NCI-H524 treated with DMSO at 0.1 percent for 48 hours (cell line): ENCODE measurements at regions not wholly inside any gene's neighbourhood (a gene's known extent, or its start where the extent isn't known, plus 50 kb on each side); places are given as distances from the start of the nearest gene placed in this dataset.

ENCODE experiments used
- DNase-seq: peaks from one replicate; lab custom pipeline; 2025; lab: John Stamatoyannopoulos, UW

DNA sequence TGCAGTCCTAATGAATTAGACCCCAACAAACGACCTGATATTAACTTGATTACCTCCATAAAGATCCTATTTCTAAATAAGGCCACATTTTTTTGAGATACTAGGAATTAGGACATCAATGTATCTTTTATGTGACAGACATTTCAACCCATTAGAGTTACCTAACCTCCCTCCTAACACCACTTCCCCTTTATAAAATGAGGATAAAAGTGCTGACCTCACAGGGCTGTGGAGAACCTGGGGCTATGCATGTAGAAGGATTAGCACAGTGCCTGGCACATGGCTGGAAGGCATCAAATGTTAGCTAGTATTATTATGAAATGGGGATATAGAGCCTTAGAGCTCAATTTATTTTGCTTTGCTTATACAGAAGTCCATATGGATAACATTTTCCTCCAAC, 53.5 kb upstream of the LRRN1 start:
- no peak for DNase-seq

DNA sequence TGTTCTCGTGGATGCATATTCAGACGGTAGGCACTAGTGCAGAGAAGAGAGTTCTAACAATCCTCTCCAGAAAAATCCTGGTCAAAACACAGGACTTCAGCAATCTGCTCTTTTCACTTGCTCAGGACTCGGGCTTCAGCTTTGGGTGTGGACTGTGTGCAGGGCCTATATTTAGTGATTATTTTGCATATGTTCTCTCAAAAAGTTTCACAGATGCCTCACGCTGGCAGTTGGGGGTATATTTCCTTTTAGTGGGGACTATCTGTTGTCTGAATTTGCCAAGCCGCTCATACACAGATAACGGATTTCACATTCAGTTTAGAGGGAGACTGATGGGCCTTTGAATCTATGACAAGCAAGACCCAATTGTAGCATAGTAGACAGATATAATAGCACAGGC, 54.4 kb upstream of the LRRN1 start:
- DNase-seq: no peak

DNA sequence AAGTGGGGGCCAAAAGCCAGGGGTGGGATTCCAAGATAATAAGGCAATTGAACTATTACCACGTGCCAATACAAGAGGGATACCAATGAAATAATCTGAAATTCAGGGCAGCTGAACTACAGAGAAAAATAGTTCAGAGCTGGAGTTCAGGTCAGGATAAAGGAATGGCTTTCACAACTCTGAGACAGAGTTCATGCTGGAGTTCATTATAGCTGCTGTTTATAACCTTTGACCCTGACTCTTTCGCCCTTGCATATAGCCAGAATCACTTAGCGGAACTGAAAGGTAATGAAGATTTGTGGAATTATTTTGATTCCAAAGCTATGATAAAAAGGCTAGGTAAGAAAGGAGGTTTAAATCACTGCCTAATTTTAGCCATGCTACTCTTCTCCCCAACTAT, 55.5 kb upstream of the LRRN1 start:
- no peak for DNase-seq

DNA sequence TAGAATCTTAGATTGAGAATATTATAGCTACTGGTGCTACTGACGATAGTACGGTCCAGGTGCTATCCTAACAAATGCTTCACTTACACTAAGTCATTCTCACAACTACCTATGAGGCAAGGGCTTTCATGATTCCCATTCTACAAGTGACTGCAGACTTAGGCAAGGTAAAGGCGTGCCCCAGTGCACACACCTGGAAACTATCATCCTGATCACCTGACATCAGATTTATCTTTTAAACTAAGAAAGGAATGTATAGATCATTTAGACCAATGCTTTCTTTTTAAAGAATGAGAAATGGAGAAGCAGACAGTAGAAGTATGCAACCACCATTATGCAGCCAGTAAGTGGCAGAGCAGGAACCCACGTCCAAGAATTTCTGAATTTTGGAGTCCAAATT, 59.2 kb upstream of the LRRN1 start:
- DNase-seq: no peak

DNA sequence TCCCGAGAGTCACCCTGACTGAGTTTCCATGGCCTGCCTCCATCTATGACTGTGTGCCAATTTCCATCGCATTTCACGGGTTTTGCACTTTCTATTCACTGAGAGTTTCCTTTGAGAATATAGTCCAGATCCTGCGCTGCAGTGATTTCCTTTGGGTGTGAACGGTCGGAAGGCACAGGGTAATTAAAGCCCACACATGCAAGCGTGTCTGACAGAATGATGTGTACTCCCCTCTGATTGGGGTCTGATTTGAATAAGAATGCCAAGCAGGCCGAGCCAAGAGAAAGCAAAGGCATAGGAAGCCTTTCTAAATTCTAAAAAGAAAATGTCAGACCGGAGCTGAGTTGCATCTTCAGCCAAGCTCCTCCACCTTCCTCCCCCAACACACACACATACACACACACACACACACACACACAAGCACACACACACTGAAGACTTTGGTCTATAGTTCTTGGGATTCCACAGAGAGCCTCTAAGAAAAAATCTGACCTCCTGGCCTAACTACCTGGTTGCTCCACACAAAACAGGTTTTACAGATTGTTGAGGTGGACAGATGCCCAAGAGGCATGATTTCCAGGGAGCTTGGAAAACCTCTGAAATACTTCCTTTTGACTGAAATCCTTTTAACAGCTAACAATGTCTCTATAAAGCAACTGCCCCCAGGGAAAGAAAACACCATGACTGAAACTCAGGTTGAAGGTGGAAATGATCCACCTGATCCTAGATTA, 59.7 kb upstream of the LRRN1 start:
- DNase-seq: no peak

DNA sequence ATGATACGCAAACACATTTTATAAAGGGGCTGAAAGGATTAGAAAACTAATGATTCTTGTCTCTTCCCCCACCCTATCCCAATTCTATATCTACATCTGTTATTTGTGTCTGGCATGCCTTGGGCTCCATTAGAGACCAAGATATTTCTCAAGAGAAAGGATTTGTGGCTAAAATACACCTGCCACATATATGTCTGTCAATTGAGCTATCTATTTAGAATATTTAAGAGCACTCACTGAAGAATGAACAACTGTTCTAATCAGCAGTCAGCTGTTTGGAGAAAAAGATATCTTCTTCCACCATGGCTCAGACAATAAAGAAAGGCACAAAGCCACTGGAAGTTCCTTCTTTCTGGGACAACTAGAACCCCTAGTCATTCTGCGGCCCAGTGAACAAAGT, 61.7 kb upstream of the LRRN1 start:
- DNase-seq: peak; percentile 49

DNA sequence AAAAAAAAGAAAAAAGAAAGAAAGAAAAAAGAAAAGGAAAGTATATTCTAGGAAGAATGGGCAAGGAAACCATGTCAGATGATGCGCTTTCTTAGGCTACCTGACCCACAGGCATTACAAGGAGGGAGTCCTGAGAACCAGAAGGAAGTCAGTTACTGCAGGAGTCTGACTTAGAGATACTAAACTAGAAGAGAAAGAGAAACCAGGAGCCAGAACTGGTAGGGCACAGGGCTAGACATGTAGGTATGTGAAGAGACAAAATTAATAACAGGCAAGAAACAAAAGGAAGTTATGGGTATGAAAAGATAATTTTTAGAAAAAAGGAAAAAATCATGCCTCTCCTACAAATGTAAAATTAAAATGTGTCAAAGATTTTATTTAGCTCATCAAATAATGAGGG, 63.3 kb upstream of the LRRN1 start:
- DNase-seq: no peak

DNA sequence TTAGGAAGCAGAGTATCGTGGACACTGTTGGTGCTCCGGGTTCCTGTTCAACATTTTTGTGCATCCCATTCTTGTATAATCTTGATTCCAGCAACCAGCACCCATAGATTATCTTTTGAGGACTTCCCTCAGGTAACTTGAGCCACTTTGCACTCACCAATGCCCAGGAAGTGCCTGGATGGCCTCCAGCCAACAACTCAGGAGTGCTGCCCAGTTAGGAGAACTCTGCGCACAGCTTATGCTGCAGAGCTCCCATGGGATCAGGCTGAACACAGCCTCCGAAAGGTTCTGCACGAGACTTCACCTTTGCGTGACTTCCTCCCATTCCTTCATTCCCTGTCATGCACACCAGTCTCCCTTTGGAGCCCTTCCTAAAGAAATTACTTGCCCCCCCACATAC, 64.3 kb upstream of the LRRN1 start:
- DNase-seq: peak; percentile 49

DNA sequence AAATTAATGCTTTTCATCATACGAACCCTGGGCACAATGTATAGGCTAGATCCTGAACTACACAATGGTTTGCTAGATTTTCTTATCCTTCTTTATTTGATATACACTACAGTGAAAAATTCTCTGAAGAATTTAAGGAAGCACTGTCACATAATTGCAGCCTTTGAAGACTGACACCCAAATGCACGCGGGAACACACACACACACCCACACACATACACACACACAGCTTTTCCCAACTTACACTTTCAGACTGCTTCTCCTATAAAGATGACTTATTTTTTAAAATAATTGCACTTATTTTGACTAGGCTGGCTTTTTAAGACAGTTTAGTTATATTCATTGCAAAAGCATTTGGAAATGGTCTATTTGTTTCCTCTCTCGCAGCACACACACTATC, 70.0 kb upstream of the LRRN1 start:
- no peak for DNase-seq

DNA sequence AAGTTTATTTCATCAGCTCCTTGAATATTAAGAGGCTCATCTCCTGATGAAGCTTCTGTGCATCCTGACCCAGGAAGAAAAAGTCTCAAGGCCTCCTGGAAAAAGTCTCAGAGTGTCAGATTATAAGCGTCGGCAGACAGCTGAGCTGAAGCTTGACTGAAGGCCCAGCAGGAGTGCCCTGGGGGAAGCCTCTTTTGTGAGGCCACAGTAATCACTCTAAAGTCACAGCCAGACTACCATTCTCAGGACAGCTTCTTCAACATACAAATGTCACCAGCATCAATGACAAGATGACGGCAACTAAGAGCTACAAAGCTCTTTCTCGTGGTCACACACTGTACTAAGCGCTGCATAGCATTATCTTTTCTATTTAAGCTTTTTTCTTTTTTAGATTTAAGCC, 72.7 kb upstream of the LRRN1 start:
- no peak for DNase-seq

DNA sequence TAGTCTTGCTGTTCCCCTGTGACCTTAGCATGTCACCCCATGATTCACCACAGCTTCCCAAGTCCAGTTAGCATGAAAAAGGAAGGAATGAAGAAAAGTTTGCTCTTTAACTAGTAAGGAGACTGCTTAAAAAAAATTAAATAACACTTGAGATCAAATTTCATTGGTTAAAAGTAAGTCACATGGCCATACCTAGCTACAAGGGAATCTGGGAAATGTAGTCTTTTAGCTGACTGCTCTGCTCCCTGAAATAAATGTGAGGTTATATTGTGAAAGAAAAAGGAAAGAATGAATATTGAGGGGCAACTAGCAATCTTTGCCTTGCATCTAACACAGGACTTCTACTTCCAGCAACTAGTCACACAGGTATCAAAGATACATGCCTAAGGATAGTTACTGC, 84.7 kb upstream of the LRRN1 start:
- no peak for DNase-seq

DNA sequence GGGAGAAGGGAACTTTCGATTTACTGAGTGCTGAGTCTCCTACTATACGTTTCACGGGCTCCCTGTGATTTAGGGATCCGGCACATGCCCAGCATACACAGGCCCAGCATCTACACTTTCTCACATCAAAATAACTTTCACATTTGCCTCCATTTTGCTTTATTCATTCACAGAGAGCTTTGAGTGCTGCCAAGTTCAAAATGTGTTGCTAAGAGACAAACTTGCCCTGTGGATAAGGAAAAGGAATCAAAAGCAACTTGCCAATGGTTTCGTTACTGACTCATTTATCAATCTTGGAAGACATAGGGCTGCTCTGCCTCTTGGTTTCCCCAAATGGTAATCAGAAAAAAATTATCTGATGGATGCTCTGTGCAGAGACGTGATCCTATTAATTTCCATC, 86.3 kb upstream of the LRRN1 start:
- no peak for DNase-seq

DNA sequence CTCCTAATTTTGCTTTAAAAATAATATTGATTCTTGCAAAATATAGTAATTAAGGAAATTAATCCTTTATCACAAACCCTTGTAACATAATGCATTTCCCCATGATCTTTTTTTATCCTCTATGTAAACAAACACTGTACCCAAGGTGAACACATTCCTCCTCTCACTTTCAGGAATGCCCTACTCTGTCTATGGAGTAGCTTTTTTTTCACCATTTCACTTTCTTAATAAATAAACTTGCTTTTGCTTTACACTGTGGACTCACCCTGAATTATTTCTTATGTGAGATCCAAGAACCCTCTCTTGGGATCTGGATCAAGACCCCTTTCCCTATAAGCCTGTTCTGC, 90.5 kb upstream of the LRRN1 start:
- no peak for DNase-seq

DNA sequence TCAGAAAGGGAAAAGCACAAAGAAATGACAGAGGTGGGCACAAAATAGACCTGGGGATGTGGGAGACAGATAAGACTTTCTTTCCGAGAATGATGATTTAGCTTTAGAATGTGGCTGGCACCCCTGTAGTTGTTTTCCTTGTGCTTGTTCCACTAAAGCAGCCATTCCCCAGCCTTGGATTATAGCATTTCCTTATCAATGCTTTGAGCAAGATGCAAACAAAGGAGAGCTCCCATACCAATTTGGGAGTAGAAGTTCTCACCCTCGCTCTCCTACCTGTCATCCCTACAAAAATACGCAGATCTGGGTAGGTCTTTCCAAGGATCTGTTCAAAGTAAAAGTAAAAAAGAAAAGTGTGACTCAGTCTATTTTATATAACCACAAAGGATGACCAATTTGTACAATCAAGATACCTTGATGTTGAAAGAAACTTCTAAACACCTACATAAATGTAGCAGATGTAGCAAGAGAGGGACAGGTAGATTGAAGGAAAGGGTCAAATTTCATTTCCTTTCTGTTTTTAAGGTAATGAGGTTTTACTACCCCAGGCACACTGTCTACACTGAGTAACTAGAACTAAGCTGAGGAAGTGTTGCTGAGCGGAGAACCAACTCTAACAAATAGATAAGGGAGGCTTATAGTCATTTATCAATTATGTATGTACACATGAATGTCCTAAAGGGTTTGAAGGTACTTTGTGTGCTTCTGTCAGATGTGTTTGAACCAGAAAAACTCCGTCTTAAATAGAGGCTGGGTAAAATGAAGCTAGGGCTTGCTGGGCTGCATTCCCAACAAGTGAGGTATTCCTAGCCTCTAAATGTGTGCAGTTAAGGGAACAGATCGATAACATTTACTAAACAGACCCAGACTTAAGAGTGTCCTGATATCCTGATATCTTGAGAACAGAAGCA, 91.1 kb upstream of the LRRN1 start:
- no peak for DNase-seq

DNA sequence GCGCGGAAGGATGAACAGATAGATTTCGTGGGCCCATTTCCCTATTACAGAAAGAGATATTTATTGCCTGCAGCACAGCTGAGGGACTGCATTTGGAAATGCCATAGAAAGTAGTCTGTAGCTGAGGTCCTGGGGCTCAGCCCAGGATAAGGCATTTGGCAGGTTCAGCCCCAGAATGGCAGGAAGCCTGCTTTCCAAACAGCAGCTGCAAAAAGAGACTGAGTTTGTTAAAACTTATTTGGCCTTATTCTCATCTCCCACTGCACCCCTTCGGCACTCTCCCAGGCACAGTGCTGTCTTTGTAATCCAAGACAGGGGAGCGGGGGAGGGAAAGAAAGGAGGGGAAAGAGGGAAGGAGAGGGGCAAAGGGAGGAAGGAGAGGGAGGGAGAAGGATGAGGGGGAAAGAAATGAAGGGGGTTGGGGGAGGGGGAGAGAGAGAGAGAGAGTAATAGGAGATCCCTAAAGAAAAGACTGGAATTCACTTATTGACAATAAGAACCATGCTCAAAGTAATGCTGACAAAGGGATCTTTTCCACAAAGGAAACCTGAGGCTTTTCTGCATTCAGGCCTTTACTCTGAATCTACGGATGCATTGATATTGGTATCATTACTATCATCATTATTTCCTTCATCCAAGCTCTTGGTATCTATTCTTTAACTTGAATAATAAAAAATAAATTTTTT, 94.0 kb upstream of the LRRN1 start:
- DNase-seq: no peak

DNA sequence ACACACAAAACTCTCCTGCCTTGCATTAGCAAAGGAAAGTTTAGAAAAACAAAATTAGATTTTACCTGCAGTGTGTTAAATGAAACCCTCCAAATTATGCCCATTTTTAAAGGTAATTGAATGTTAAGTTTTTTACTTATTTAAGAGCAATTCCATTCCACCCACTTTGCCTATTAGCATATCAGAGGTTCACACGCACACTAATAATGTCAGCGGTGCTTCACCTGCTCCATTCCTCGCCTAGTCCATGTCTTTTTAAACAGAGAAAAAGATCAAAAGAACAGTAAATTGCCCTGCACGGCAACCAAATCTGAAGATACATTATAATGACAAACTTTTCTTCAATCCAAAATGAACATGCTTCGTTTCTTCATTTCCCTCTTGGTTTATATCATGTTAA, 97.3 kb upstream of the LRRN1 start:
- no peak for DNase-seq

DNA sequence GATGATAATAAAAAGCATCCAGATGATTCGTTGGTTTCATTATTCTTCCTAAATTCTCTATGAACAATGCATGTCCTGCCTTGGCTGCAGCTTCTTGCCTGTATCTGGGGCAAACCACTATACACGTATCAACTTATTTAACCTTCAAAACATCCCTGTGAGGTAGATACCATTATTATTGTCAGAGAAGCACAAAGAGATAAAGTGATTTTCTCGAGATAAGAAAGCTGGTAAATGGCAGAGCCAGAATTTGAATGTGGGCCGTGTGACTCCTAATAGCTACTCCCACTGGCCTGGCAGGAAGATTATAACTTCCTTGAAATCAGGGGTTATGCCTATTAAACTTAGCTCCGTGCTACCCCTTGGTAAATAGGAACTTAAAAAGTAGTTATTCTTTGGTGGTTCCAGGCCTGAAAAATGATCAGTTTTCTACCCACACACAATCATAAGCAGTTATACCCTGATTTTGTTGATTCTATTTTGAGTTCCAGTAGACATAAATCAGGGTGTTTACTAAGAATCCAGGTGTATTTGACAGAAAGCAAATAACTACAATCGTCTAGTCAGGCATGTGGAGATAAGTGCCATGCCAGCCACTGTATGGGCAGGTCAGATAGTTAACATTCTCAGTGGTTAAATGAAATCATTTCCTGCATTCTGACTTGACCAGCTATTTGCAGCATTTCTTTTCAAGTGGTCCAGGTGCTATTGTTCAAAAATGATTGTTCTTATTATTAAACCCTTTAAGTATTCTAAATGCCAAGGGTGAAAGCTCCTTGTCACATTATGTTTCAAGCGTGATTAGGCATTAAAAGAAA, 99.2 kb upstream of the LRRN1 start:
- no peak for DNase-seq

DNA sequence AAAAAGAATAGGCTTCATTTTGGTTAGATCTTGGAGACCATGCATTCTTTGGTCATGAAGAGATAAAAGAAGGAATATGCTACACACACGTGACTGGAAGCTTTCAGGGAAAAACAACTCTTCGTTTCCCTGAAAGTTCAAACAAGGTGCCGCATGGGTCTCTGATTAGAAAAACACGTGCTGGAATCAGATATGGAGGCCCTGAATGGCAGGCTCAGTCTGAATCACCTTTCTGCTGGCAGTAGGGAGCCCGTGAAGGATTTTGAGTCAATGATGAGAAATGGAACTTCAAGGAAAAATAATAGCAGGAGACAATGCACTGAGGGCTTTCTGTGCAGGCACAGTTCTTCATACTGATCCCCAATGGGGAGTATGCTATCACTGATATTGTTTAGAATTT, 99.8 kb upstream of the LRRN1 start:
- DNase-seq: no peak

DNA sequence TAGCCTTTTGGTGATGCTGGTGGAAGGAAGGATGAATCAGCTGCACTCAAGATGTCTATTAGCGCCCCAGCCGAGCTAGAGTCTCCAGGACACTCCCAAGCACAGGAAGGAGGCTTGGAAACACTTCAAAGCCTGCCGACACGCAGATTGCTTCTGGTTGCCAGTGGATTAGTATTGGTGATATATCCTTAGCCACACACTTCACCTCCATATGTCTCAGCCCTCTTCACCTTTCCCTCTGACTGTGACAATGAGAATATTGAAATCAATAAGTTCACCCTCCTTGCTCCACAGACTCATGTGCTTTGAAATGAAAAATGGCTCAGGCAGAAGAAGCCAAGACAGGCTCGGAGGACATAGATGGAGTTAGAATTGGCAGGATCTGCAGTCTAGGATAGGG, 102.9 kb upstream of the LRRN1 start:
- DNase-seq: peak; percentile 37

DNA sequence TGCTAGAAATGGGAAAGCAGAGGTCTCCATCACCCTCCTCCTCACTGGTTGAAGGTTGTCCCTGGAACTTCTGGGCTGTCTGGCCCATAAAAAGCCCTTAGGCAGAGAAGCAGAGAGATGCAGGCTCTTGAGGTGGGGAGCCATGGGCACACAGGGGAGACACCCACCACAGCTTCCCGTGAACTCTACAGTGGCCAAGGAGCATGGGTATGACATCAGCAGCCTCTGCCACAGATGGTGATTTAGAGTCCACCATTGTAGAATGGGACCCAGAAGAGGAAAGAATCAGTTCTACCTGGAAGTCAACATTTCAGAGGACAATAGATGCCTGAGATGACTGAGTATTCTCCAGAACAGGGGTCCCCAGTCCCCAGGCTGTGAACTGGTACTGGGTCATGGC, 105.6 kb upstream of the LRRN1 start:
- DNase-seq: no peak

DNA sequence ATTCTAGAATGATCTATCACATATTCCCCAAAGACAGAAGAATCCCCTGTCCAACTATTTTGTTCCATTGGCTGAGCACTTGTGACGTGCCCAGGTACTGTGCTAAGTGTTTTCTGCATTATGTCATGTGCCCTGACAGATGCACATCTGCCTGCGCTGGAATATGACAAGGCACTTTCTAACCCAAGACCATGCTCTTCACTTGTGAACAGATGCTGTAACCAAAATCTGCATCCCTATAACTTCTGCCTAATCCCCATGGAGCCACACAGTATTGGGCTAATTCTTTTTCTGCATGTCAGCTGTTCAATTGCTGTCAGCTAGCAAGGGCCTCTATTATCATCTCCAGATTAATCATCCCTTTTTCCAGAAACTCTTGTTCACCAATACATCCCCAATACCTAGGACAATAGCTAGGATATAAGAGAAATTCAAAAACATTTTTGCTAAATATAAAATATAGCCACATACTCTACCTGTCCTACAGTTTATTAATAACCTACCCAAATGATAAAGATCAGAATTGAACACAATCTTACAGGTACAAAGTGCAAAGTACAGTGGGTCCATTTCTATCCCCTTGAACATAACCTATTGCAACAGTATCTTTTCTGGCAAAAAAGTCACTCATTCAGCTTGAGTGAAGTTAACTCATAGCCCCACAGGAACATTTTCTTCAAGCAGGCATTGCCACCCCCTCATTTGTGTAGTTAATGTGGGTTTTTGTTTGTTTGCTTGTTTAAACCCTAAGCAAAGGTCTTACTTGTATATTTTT, 109.4 kb upstream of the LRRN1 start:
- peak; percentile 78 for DNase-seq
